H1 (cell line): ENCODE measurements at regions not wholly inside any gene's neighbourhood (a gene's known extent, or its start where the extent isn't known, plus 50 kb on each side); places are given as distances from the start of the nearest gene placed in this dataset.

Experiments used
- CTCF ChIA-PET: fragments of 300-600 bp; sonication (Branson Sonifier 250); formaldehyde crosslinking; loops from one replicate; lab custom pipeline; 2021; ENCODE audit not compliant: partially characterized antibody; lab: Charles Lee
- POLR2A ChIA-PET: fragments of 300-600 bp; sonication (Branson Sonifier 250); formaldehyde crosslinking; loops from one replicate; lab custom pipeline; 2021; ENCODE audit warnings: inconsistent platforms; ENCODE audit not compliant: partially characterized antibody; lab: Charles Lee
- DNase-seq, 2 experiments: peaks; one replicate each; pipeline versions ENCODE4 v3.0.0 to v3.0.0-alpha.2; 2010 to 2022; ENCODE audit warnings: low spot score in 2 of 2, low read depth in 1 of 2, mixed read lengths in 1 of 2
- FAIRE-seq: peaks from 2 replicates; lab custom pipeline; 2011; peaks lifted over from hg19 to GRCh38; lab: Jason Lieb, UNC
- H2AFZ ChIP-seq: 2 replicates; pipeline ENCODE4 v1.8.1; 2012; ENCODE audit warnings: low read length, inconsistent platforms
- H2AK5ac ChIP-seq: 2 replicates; pipeline ENCODE4 v1.6.1; 2013; ENCODE audit warnings: low read depth, low read length
- H2BK120ac ChIP-seq: replicated peaks from 2 replicates; pipeline ENCODE3; 2013; ENCODE audit warnings: low read depth, low read length, inconsistent platforms
- H2BK12ac ChIP-seq: 2 replicates; pipeline ENCODE4 v1.6.1; 2013; ENCODE audit warnings: low read depth, low read length
- H2BK15ac ChIP-seq: 2 replicates; pipeline ENCODE4 v1.6.1; 2013; ENCODE audit warnings: low read length
- H2BK20ac ChIP-seq: 2 replicates; pipeline ENCODE4 v1.6.1; 2013; ENCODE audit warnings: low read length
- H2BK5ac ChIP-seq: 2 replicates; pipeline ENCODE4 v1.6.1; 2013; ENCODE audit warnings: low read depth, low read length
- H3K14ac ChIP-seq: 2 replicates; pipeline ENCODE4 v1.6.1; 2013; ENCODE audit warnings: inconsistent platforms; ENCODE audit not compliant: insufficient read length
- H3K18ac ChIP-seq: 2 replicates; pipeline ENCODE4 v1.6.1; 2013; ENCODE audit warnings: low read length; ENCODE audit errors: extremely low read depth
- H3K23ac ChIP-seq: 2 replicates; pipeline ENCODE4 v1.6.1; 2013; ENCODE audit warnings: inconsistent platforms; ENCODE audit not compliant: insufficient read length
- H3K23me2 ChIP-seq: 2 replicates; pipeline ENCODE4 v1.6.1; 2013; ENCODE audit warnings: low read depth, low read length
- H3K27ac ChIP-seq: 2 replicates; pipeline ENCODE4 v1.6.1; 2011; ENCODE audit warnings: low read depth, low read length, inconsistent platforms
- H3K27me3 ChIP-seq, 4 experiments: replicated peaks in 1 of 4; 1 replicate in 1 of 4; 2 replicates in 3 of 4; pipeline versions ENCODE4 v1.6.1 to v1.8.1; 2011 to 2013; ENCODE audit warnings: low read length in 3 of 4, mild to moderate bottlenecking in 3 of 4, inconsistent platforms in 2 of 4, mixed read lengths in 2 of 4, moderate library complexity in 1 of 4; ENCODE audit not compliant: control insufficient read depth in 3 of 4, insufficient read depth in 3 of 4; ENCODE audit errors: extremely low read depth in 1 of 4
- H3K36me3 ChIP-seq, 4 experiments: 2 replicates each; pipeline versions ENCODE4 v1.6.1 to v1.8.1; 2011 to 2013; ENCODE audit warnings: mild to moderate bottlenecking in 4 of 4, low read length in 3 of 4, moderate library complexity in 2 of 4, control low read depth in 1 of 4, inconsistent platforms in 1 of 4; ENCODE audit not compliant: insufficient read depth in 4 of 4, control insufficient read depth in 2 of 4
- H3K4ac ChIP-seq: replicated peaks from 2 replicates; pipeline ENCODE3; 2013; ENCODE audit warnings: low read length, low read depth, mixed read lengths, inconsistent platforms; ENCODE audit not compliant: insufficient read length
- H3K4me1 ChIP-seq, 4 experiments: replicated peaks in 1 of 4; 1 replicate in 1 of 4; 2 replicates in 3 of 4; pipeline versions ENCODE4 v1.6.1 to v1.8.1; 2011 to 2013; ENCODE audit warnings: low read length in 3 of 4, inconsistent platforms in 2 of 4, mixed read lengths in 1 of 4; ENCODE audit not compliant: insufficient read depth in 4 of 4, control insufficient read depth in 3 of 4
- H3K4me2 ChIP-seq, 2 experiments: 2 replicates each; pipeline versions ENCODE4 v1.6.1 to v1.8.1; 2011 to 2013; ENCODE audit warnings: low read depth in 2 of 2, low read length in 2 of 2, control low read depth in 1 of 2, inconsistent platforms in 1 of 2, mild to moderate bottlenecking in 1 of 2; ENCODE audit not compliant: insufficient read depth in 1 of 2
- H3K4me3 ChIP-seq, 4 experiments: fragments of 200-600, 300-600 bp in 1 of 4; sonication (generic), shearing (Covaris generic), sonication (Bioruptor Twin) in 1 of 4; 2 replicates each; pipeline versions ENCODE4 v1.5.1 to v1.8.1; 2011 to 2016; ENCODE audit warnings: low read length in 4 of 4, low read depth in 3 of 4, control low read depth in 2 of 4, inconsistent platforms in 2 of 4, mild to moderate bottlenecking in 2 of 4, mixed read lengths in 1 of 4, moderate library complexity in 1 of 4; ENCODE audit not compliant: insufficient read depth in 2 of 4; ENCODE audit errors: extremely low read depth in 1 of 4
- H3K56ac ChIP-seq: replicated peaks from 2 replicates; pipeline ENCODE3; 2013; ENCODE audit warnings: low read depth, mild to moderate bottlenecking, mixed read lengths, low read length, inconsistent platforms; ENCODE audit not compliant: insufficient read length
- H3K79me1 ChIP-seq: 2 replicates; pipeline ENCODE4 v1.6.1; 2013; ENCODE audit warnings: low read depth, low read length, control low read depth
- H3K79me2 ChIP-seq, 2 experiments: 2 replicates each; pipeline versions ENCODE4 v1.6.1 to v1.8.1; 2012 to 2013; ENCODE audit warnings: low read length in 2 of 2, mild to moderate bottlenecking in 2 of 2, inconsistent platforms in 1 of 2; ENCODE audit not compliant: insufficient read depth in 2 of 2, control insufficient read depth in 1 of 2
- H3K9ac ChIP-seq, 4 experiments: replicated peaks in 1 of 4; 1 replicate in 1 of 4; 2 replicates in 3 of 4; pipeline versions ENCODE4 v1.6.1 to v1.8.1; 2011 to 2013; ENCODE audit warnings: low read depth in 3 of 4, low read length in 3 of 4, control low read depth in 2 of 4, mild to moderate bottlenecking in 2 of 4, moderate library complexity in 2 of 4, inconsistent platforms in 1 of 4; ENCODE audit errors: extremely low read depth in 1 of 4
- H3K9me3 ChIP-seq, 2 experiments: 2 replicates each; pipeline versions ENCODE4 v1.6.1 to v1.8.1; 2012 to 2013; ENCODE audit warnings: mild to moderate bottlenecking in 2 of 2, moderate library complexity in 2 of 2, control low read depth in 1 of 2, inconsistent platforms in 1 of 2, low read depth in 1 of 2, low read length in 1 of 2, mixed read lengths in 1 of 2; ENCODE audit not compliant: insufficient read depth in 2 of 2
- H4K20me1 ChIP-seq, 2 experiments: replicated peaks in 1 of 2; 2 replicates each; pipeline versions ENCODE3 to v1.8.1; 2011 to 2013; ENCODE audit warnings: inconsistent platforms in 2 of 2, low read length in 2 of 2, mild to moderate bottlenecking in 1 of 2; ENCODE audit not compliant: insufficient read depth in 2 of 2, control insufficient read depth in 1 of 2
- H4K5ac ChIP-seq: 2 replicates; pipeline ENCODE4 v1.6.1; 2013; ENCODE audit warnings: low read length, low read depth, mixed read lengths, inconsistent platforms; ENCODE audit not compliant: insufficient read length
- H4K8ac ChIP-seq: 2 replicates; pipeline ENCODE4 v1.8.0; 2013; ENCODE audit warnings: mild to moderate bottlenecking, moderate library complexity, low read length, inconsistent platforms; ENCODE audit not compliant: insufficient read depth; ENCODE audit errors: extremely low read depth
- H4K91ac ChIP-seq: replicated peaks from 2 replicates; pipeline ENCODE3; 2013; ENCODE audit warnings: low read length, mixed read lengths, inconsistent platforms; ENCODE audit not compliant: insufficient read length
- EZH2 ChIP-seq: fragments of 200-600 bp; sonication (generic); IDR thresholded peaks from 2 replicates; pipeline ENCODE4 v1.7.1; 2012; ENCODE audit warnings: low read depth, mild to moderate bottlenecking, moderate library complexity, low read length, inconsistent platforms; ENCODE audit not compliant: severe bottlenecking
- FOSL1 ChIP-seq: IDR thresholded peaks from 2 replicates; pipeline ENCODE4 v1.6.1; 2011; ENCODE audit warnings: mild to moderate bottlenecking, low read depth, low read length, moderate library complexity; ENCODE audit not compliant: insufficient read depth
- POU5F1 ChIP-seq: IDR thresholded peaks from 2 replicates; pipeline ENCODE4 v1.6.1; 2011; ENCODE audit warnings: low read depth, mild to moderate bottlenecking, low read length, moderate library complexity
- RBBP5 ChIP-seq: IDR thresholded peaks from 2 replicates; pipeline ENCODE4 v1.7.1; 2012; ENCODE audit warnings: low read depth, mild to moderate bottlenecking, inconsistent platforms, low read length, moderate library complexity, borderline replicate concordance
- TAF7 ChIP-seq: optimal IDR thresholded peaks from 2 replicates; pipeline ENCODE3; 2011; ENCODE audit warnings: low read depth, mild to moderate bottlenecking, inconsistent platforms, low read length, moderate library complexity, borderline replicate concordance
- TCF12 ChIP-seq: IDR thresholded peaks from 2 replicates; pipeline ENCODE4 v1.6.1; 2011; ENCODE audit warnings: low read depth, mild to moderate bottlenecking, low read length
- WGBS, 2 experiments: shearing (Covaris generic) in 1 of 2; methylation state at CpG; one replicate each; pipeline versions ENCODE4 v1.1.6 to v1.1.7; 2013 to 2015; ENCODE audit warnings: low lambda C conversion rate in 2 of 2, mixed read lengths in 2 of 2, inconsistent platforms in 1 of 2, low coverage in 1 of 2, missing lambda C conversion rate in 1 of 2; ENCODE audit not compliant: insufficient replicate concordance in 2 of 2, insufficient coverage in 1 of 2, insufficient read length in 1 of 2; ENCODE audit errors: extremely low coverage in 1 of 2, missing lambda C conversion rate in 1 of 2; 5-methylcytosine and 5-hydroxymethylcytosine counted together

GRCh38 chr6:151730496-151730870, 77.0 kb upstream of the ESR1 start:
- DNase-seq (no peak), FAIRE-seq (no peak)
- no peaks in the 10 kb centered on the region for H3K79me2 ChIP-seq
- H4K20me1 ChIP-seq = no peaks in the 10 kb centered on the region
- no peak overlapping the region for H2AK5ac ChIP-seq
- H3K9me3 ChIP-seq = no peaks in the 10 kb centered on the region
- no peak overlapping the region for H3K23ac ChIP-seq
- H2BK15ac ChIP-seq = no peak overlapping the region
- H3K79me1 ChIP-seq = no peaks in the 10 kb centered on the region
- H3K18ac ChIP-seq = no peak overlapping the region
- no peak overlapping the region for H2BK12ac ChIP-seq
- no peaks in the 10 kb centered on the region for H3K36me3 ChIP-seq
- ChIA-PET CTCF (interaction anchor here (0.6 to 2.0 kb wide), 10 partner anchors 9 to 404 kb away, joined by 3 to 6 read pairs (median 4); no protein-coding TSS in a partner anchor), POLR2A (no interaction called here)
- 89% methylated on average over 2 of the region's 2 CpGs; no CpG with 5 or more reads in 1 of the 2 experiments for WGBS, 2 experiments
- H3K4me2 ChIP-seq = no peak overlapping the region
- peaks cover 0 to 1% (median 0%) of the 10 kb centered on the region in 4 experiments; a peak in 1 of 7 replicates for H3K27me3 ChIP-seq
- no peak overlapping the region for H4K8ac ChIP-seq
- no peak overlapping the region for H4K91ac ChIP-seq
- no peak overlapping the region for H3K14ac ChIP-seq
- H4K5ac ChIP-seq = no peak overlapping the region
- no peak overlapping the region for H3K9ac ChIP-seq
- H3K4me1 ChIP-seq = no peaks in the 10 kb centered on the region
- H3K56ac ChIP-seq = no peak overlapping the region
- H3K4me3 ChIP-seq = no peak overlapping the region
- no peaks in the 10 kb centered on the region; the same call in 1 of the 2 replicates for H3K23me2 ChIP-seq
- H2AFZ ChIP-seq = no peak overlapping the region
- no peak overlapping the region for H2BK5ac ChIP-seq
- H2BK20ac ChIP-seq = no peak overlapping the region
- no peak overlapping the region for H2BK120ac ChIP-seq
- no peak overlapping the region for H3K27ac ChIP-seq
- H3K4ac ChIP-seq = no peak overlapping the region
- no peak for TF ChIP-seq TCF12
- no peak for TF ChIP-seq POU5F1
- TF ChIP-seq FOSL1 = no peak
- TF ChIP-seq EZH2 = no peak
- TF ChIP-seq RBBP5 = no peak
- TF ChIP-seq TAF7 = no peak
- TF ChIP-seq, all 59 proteins: peak for 0
